BJ (cell line): ENCODE measurements at regions not wholly inside any gene's neighbourhood (a gene's known extent, or its start where the extent isn't known, plus 50 kb on each side); places are given as distances from the start of the nearest gene placed in this dataset.

Experiments used
- CTCF ChIA-PET: fragments of 350-600 bp; formaldehyde crosslinking; extraction: SDS; loops from one replicate; lab custom pipeline; 2021; ENCODE audit warnings: antibody characterized with exemption, inconsistent platforms; lab: Yijun Ruan, JAX
- POLR2A ChIA-PET: fragments of 300-600 bp; sonication (Branson Sonifier 250); formaldehyde crosslinking; extraction: SDS; loops from one replicate; lab custom pipeline; 2021; ENCODE audit warnings: antibody characterized with exemption; lab: Charles Lee
- DNase-seq: peaks from one replicate; pipeline ENCODE4 v3.0.0-alpha.2; 2011; ENCODE audit warnings: low read depth
- H3K27me3 ChIP-seq: 2 replicates; pipeline ENCODE4 v1.6.0; 2011; ENCODE audit warnings: low read length; ENCODE audit not compliant: control insufficient read depth, insufficient read depth
- H3K36me3 ChIP-seq: 2 replicates; pipeline ENCODE4 v1.5.1; 2011; ENCODE audit warnings: low read length; ENCODE audit not compliant: control insufficient read depth, insufficient read depth
- H3K4me3 ChIP-seq: 2 replicates; pipeline ENCODE4 v1.5.1; 2011; ENCODE audit warnings: low read depth, mild to moderate bottlenecking, control low read depth, low read length
- CTCF ChIP-seq: IDR thresholded peaks from 2 replicates; pipeline ENCODE4 v1.5.1; 2011; ENCODE audit warnings: low read depth, mild to moderate bottlenecking, control low read depth, inconsistent platforms, low read length, moderate library complexity; ENCODE audit not compliant: insufficient read depth

GRCh38 chr3:992871-993270 lies 100.0 kb upstream of the CNTN6 start:
- no peak overlapping the region for H3K4me3 ChIP-seq
- ChIA-PET CTCF (no interaction called here), POLR2A (no interaction called here)
- no peaks in the 10 kb centered on the region for H3K27me3 ChIP-seq
- TF ChIP-seq CTCF, result no peak
- H3K36me3 ChIP-seq, result no peaks in the 10 kb centered on the region
- no peak for DNase-seq

GRCh38 chr3:1002010-1002409 lies 90.8 kb upstream of the CNTN6 start:
- Histone ChIP-seq H3K27me3 (no peaks in the 10 kb centered on the region), H3K4me3 (no peak overlapping the region), H3K36me3 (no peaks in the 10 kb centered on the region)
- no peak for DNase-seq
- POLR2A ChIA-PET, result no interaction called here
- CTCF ChIA-PET, result no interaction called here
- TF ChIP-seq CTCF, result no peak

GRCh38 chr3:1007866-1008265 lies 85.0 kb upstream of the CNTN6 start:
- TF ChIP-seq CTCF, result no peak
- CTCF ChIA-PET, result no interaction called here

GRCh38 chr3:1010228-1010627 lies 82.6 kb upstream of the CNTN6 start:
- no peak overlapping the region for H3K4me3 ChIP-seq
- DNase-seq, result no peak
- no peaks in the 10 kb centered on the region for H3K36me3 ChIP-seq
- CTCF ChIA-PET, result no interaction called here
- TF ChIP-seq CTCF, result no peak
- POLR2A ChIA-PET, result no interaction called here
- no peaks in the 10 kb centered on the region for H3K27me3 ChIP-seq

More at GRCh38 chr3:1007866-1008265, 85.0 kb upstream of the CNTN6 start:
- Histone ChIP-seq H3K36me3 (no peaks in the 10 kb centered on the region), H3K27me3 (no peaks in the 10 kb centered on the region), H3K4me3 (no peak overlapping the region)
- POLR2A ChIA-PET, result no interaction called here
- DNase-seq, result no peak

GRCh38 chr3:1015826-1016225 lies 77.0 kb upstream of the CNTN6 start:
- no peaks in the 10 kb centered on the region for H3K36me3 ChIP-seq
- no peak overlapping the region for H3K4me3 ChIP-seq
- ChIA-PET POLR2A (no interaction called here), CTCF (no interaction called here)
- no peak for DNase-seq
- H3K27me3 ChIP-seq, result no peaks in the 10 kb centered on the region
- TF ChIP-seq CTCF, result no peak
